T-helper 1 cell (primary cell): ENCODE measurements at regions not wholly inside any gene's neighbourhood (a gene's known extent, or its start where the extent isn't known, plus 50 kb on each side); places are given as distances from the start of the nearest gene placed in this dataset.
"Not testable (repeated sequence)": the region's sequence is repeated elsewhere in the genome, so short reads cannot be mapped to it uniquely, and the experiment has no call there.

Experiments used
- DNase-seq, 5 donors: peaks; one replicate each; pipeline ENCODE4 v3.0.0-alpha.2; 2012 to 2020

DNA sequence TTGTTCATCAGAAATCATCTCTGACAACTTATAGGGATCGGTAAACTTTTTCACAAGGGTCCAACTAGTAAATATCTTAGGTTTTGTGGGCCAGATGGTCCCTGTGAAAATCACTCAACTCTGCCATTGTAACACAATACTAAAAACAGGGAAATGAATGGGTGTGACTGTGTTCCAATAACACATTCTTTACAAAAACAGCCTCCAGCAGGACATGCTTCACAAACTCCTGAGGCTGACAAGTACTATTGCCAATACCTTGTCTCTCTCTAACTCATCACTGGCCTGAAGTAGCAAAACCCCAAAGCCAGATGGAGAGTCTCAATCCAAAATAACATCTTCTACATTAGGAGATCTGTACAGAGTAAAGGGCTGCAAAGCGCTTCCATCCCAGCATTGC lies 312.3 kb downstream of the TOX3 start:
- no peak for DNase-seq

- DNase-seq = no peak
Observed at GRCh38 chr16:52229471-52229870, 317.5 kb downstream of the TOX3 start.

DNA sequence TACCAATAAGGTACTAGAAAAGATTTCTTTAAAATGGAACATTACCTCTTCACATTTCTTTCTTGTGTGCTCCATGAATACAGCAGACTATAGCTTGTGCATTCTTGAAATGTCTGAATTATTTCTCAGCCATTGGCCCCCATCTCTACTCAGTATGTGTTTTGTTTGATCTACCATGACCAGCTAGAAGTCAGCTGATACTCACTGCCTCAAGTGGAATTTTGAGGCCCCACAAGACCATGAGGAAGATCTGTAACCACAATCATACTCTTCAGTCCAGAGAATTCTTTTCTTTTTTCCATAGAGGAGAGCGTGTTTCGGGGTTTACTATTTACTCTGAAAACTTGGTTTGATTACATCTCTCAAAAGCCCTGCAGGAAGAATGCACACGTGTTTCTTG lies 319.1 kb downstream of the TOX3 start:
- no peak for DNase-seq

- DNase-seq = no peak
Observed at GRCh38 chr16:52212841-52213240, 334.1 kb downstream of the TOX3 start.

- no peak for DNase-seq
Observed at GRCh38 chr16:52209227-52209626, 337.7 kb downstream of the TOX3 start.

DNA sequence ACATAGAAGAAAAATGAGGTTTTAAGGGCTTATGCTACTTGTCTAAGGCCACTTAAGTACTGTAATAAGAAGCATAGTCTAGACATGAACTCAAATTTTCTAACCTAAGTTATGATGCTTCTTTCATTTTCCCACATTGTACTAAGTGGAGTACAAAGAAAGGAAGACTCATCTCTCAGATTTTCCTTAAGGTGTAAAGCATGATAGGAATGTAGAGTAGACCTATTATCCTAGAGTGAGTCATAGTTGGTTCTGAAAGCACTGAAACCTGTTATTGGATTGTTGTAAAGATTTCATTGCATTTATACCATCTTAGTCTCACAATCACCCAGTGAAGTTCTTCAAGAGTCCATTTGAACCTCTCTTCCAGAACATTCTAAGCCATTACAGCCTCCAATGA lies 343.8 kb downstream of the TOX3 start:
- no peak for DNase-seq

GRCh38 chr16:52193441-52193840 lies 353.5 kb downstream of the TOX3 start:
- DNase-seq = no peak

DNA sequence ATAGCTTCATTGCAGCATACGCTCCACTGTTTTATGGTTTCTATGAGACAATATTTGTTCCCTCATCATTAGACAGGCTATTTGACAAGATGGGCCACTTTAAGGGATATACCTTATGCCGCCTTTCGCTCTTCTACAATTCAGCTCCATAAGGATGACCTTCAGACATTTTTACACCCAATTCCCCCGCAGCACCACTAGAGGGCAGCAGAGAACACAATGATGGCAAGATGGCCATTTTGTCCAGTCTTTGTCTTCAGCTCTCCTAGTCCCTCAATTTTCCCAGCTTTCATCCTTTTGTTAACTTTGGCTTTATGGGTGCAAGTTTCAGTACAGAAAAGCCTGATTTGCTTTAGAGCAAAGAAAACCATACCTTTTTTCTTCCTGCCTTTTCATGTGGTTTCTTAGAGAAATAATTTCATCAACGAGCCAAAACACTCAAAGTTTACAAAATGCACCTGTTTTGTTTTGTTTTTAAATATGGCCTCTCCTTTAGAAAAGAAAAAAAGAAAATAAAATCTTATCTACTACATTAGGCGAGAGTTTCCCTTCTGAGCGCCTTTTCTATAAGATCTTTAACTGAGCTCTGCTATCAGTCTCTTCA lies 355.3 kb downstream of the TOX3 start:
- peak in 3 of 5 donors; percentile 9 to 32 (median 32) for DNase-seq

GRCh38 chr16:52184336-52184735 lies 362.6 kb downstream of the TOX3 start:
- DNase-seq = no peak

- DNase-seq = no peak
Observed at GRCh38 chr16:52182840-52183239, 364.1 kb downstream of the TOX3 start.

DNA sequence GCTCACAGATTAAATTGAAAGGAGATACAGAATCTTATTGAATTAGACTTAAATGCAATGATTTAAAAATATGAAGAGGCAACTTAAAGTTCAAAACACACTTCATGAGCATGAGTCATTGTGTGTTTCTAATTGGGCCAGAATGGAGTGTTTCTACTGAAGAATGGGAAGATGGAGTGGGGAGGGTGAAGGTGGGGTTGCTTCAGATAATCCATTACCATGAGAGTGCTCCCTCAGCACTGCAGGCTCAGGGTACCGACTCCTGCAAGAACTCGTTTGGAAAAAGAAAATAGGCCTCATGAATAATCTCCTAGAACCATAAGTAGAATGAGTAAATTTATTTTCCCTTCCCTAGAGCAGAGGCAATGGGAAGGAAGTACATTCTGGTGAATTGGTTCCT lies 372.8 kb downstream of the TOX3 start:
- DNase-seq = no peak

- no peak for DNase-seq
Observed at GRCh38 chr16:52171481-52171880, 375.5 kb downstream of the TOX3 start.

GRCh38 chr16:52167328-52167727 lies 379.6 kb downstream of the TOX3 start:
- DNase-seq = no peak

DNA sequence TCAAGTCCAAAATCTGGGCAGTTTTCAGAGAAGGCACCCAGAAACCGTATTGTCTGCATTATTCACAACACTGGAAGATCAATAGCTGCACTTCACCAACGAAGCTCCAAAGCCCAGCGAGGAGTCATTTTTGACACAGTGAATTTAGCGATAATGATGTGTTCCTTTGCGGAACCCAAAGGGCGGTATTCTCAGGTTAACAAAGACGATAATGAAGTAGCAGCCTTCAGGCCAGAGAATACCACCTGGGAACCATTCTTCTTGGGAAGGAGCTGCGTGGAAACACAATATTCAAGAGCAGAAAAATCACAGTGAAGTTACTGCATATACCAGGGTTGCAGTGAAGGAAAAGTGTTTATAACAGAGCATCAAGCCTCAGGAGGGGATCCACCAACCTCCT lies 381.0 kb downstream of the TOX3 start:
- DNase-seq = no peak

GRCh38 chr16:52149003-52149402 lies 397.9 kb downstream of the TOX3 start:
- DNase-seq = no peak

GRCh38 chr16:52141871-52142270 lies 405.1 kb downstream of the TOX3 start:
- DNase-seq = no peak

DNA sequence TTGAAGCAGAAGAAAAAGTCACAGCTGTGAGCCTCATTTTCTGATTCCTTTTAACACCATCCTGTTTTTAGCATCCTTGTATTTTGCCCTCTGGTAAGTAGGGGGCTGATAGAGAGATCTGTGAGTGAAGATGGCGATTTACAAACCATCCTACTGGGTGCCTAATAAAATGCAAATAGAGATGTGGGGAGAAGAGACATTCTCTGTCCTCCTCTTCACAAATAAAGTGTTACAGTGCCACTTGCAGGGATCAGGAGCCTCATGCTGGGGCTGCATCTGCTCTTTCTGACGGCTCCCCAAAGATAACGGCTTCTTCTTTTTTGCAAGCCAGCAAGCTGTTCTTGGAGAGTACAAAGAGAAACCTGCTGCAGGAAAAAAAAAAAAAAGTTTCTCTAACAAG lies 418.6 kb downstream of the TOX3 start:
- DNase-seq = no peak

DNA sequence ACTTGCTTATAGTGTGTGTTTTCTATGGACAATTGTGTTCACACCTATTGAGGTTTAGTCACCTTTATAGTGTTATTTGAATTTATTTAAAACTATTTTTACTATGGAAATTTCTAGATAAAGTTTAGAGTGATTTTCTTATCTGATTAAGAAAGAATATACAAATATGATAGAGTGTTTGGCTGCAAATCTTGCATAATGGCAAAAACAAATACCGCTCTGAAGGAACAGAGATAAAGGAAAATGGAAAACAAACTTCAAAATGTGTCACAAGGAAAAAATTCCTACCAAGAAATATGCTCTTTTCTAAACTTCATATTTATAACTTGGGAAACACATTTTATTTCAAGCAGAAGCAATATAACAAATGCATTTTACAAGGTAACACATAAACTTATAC lies 423.1 kb downstream of the TOX3 start:
- DNase-seq = no peak

- DNase-seq = no peak
Observed at GRCh38 chr16:52123061-52123839, 423.7 kb downstream of the TOX3 start.

DNA sequence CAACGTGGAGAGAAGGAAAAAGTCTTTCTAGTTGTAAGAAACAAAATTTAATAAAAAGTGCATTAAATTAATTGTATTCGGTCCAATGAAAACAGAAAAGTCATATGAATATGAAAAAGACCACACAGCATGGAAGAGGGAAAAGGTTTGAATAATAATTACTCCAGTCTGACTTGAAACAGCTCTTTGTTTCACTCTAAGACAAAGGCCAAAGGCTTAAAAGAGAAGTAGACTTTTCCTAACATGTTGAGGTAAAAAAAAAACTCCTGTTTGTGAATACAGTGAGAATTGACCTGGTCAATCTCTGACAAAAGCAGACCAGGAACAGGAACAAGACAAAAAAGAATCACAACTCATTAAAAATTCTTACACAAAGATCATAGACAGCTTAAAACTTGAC lies 429.8 kb downstream of the TOX3 start:
- no peak for DNase-seq

DNA sequence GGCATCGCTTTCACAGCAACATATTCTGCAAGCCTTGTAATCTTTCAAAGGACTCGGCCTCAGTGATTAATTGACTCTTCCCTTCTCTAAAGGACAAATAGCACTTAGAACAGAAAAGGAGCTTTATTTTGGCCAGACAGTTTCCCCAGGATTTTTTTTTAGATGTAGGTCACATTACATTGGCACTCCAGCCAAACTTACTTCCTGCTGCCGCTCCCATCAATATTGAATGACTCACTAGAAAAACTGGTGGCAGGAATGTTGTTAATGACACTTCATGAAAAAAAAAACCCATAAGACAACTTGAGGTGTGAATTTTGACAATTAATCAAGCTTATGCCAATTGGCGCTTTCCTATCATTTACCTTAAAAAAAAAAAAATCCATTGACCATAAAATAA lies 432.6 kb downstream of the TOX3 start:
- no peak for DNase-seq

- no peak for DNase-seq
Observed at GRCh38 chr16:52113533-52114183, 433.3 kb downstream of the TOX3 start.

- not testable (repeated sequence) for DNase-seq
Observed at GRCh38 chr16:52104993-52105392, 441.9 kb downstream of the TOX3 start.

DNA sequence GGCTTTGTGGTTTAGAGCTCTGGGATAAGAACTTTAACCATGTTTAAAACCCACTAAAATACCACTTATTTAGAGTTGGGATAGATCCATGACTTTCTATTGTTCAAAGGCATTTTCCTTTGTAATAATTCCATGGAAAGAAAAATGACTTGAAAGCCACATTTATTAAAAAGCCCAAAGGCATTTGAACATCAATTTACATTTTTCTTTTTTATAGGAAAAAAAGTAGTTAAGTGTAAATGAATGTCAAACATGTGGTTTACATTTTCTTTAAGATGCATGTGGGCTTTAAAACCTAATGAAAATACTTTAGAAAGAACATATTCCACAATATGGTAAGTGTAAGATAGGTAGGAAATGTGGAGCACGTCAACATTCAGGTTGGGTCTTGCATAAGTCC lies 443.2 kb downstream of the TOX3 start:
- no peak for DNase-seq
